ENCODE measurements at regions not wholly inside any gene's neighbourhood (a gene's known extent, or its start where the extent isn't known, plus 50 kb on each side); places are given as distances from the start of the nearest gene placed in this dataset.

GRCh38 chr2:158905784-158906183, 62.7 kb upstream of the TANC1 start:
- DNase-seq (ENCODE audit: low spot score) = no peak

GRCh38 chr2:158907926-158908456, 60.4 kb upstream of the TANC1 start:
- no peak for DNase-seq (ENCODE audit: low spot score)

GRCh38 chr2:158912112-158912511, 56.3 kb upstream of the TANC1 start:
- no peak for DNase-seq (ENCODE audit: low spot score)

GRCh38 chr2:158912765-158913164, 55.7 kb upstream of the TANC1 start:
- DNase-seq (ENCODE audit: low spot score) = no peak

- DNase-seq (ENCODE audit: low spot score) = no peak
These were observed 54.4 kb upstream of the TANC1 start for GRCh38 chr2:158914066-158914465.

- no peak for DNase-seq (ENCODE audit: low spot score)
These were observed 53.7 kb upstream of the TANC1 start for GRCh38 chr2:158914731-158915130.

GRCh38 chr2:158917121-158917520, 51.3 kb upstream of the TANC1 start:
- no peak for DNase-seq (ENCODE audit: low spot score)

- no peak for DNase-seq (ENCODE audit: low spot score)
These were observed 50.0 kb upstream of the TANC1 start for GRCh38 chr2:158918452-158918851.

Data from D341Med (cell line).